ENCODE measurements at regions not wholly inside any gene's neighbourhood (a gene's known extent, or its start where the extent isn't known, plus 50 kb on each side); places are given as distances from the start of the nearest gene placed in this dataset.
"Not testable (repeated sequence)": the region's sequence is repeated elsewhere in the genome, so short reads cannot be mapped to it uniquely, and the experiment has no call there.

DNA sequence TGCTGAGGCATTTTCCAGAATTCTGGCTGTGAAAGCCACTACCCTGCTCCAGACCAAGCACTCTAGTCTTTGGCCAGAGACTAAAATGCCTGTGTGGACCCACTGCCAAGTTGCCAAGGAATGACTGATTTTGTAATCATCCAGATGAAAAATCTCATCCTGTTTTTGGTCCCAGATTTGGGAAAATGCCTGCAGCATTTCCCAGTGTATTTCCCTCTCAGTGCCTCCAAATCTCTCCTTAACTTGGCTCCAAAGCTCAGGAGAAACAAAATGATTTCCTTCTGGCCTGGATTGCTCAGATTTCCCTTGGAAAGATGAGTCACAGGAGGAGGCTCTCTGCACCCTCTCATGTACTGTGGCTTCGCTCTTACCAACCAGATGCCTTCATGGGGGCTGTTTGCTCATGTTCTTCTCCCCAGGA lies 335.2 kb upstream of the TARS1 start:
- TF ChIP-seq, protein P1, sequence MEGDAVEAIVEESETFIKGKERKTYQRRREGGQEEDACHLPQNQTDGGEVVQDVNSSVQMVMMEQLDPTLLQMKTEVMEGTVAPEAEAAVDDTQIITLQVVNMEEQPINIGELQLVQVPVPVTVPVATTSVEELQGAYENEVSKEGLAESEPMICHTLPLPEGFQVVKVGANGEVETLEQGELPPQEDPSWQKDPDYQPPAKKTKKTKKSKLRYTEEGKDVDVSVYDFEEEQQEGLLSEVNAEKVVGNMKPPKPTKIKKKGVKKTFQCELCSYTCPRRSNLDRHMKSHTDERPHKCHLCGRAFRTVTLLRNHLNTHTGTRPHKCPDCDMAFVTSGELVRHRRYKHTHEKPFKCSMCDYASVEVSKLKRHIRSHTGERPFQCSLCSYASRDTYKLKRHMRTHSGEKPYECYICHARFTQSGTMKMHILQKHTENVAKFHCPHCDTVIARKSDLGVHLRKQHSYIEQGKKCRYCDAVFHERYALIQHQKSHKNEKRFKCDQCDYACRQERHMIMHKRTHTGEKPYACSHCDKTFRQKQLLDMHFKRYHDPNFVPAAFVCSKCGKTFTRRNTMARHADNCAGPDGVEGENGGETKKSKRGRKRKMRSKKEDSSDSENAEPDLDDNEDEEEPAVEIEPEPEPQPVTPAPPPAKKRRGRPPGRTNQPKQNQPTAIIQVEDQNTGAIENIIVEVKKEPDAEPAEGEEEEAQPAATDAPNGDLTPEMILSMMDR (conservative IDR thresholded peaks at IDR 0.05; ENCODE audit: control insufficient read depth, insufficient read depth, low read depth, low read length) = no peak
- no peak overlapping the region for H3K4me3 ChIP-seq (ENCODE audit: control insufficient read depth, low read depth, low read length)
- DNase-seq (ENCODE audit: low read depth) = peak; percentile 86

DNA sequence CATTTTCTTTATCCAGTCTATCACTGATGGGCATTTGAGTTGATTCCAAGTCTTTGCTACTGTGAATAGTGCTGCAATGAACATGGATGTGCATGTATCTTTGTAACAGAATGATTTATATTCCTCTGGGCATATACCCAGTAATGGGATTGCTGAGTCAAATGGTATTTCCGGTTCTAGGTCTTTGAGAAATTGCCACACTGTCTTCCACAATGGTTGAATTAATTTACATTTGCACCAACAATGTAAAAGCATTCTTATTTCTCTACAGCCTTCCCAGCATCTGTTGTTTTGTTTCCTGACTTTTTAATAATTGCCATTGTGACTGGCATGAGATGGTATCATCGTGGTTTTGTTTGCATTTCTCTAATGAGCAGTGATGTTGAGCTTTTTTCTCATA lies 330.3 kb upstream of the TARS1 start:
- peak; percentile 50 for DNase-seq (ENCODE audit: low read depth)

DNA sequence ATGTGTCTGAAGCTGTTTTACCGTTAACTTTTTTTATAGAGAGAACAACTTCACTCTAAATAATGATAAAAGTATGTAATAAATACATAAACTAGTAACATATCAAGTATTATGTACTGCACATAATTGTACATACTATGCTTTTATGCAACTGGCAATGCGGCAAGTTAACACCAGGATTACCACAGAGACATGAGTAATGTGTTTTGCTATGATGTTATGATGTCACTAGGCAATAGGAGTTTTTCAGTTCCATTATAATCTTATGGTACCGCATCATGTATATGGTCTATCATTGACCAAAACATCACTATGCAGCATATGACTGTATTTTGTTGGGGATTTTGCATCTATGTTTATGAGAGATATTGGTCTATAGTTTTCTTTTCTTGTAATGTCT lies 326.4 kb upstream of the TARS1 start:
- TF ChIP-seq, protein P1 (conservative IDR thresholded peaks at IDR 0.05; ENCODE audit: control insufficient read depth, insufficient read depth, low read depth, low read length) = no peak
- no peak overlapping the region for H3K4me3 ChIP-seq (ENCODE audit: control insufficient read depth, low read depth, low read length)
- peak; percentile 23 for DNase-seq (ENCODE audit: low read depth)

More for the DNA sequence above, 330.3 kb upstream of the TARS1 start:
- H3K4me3 ChIP-seq (ENCODE audit: control insufficient read depth, low read depth, low read length) = not testable (repeated sequence)

DNA sequence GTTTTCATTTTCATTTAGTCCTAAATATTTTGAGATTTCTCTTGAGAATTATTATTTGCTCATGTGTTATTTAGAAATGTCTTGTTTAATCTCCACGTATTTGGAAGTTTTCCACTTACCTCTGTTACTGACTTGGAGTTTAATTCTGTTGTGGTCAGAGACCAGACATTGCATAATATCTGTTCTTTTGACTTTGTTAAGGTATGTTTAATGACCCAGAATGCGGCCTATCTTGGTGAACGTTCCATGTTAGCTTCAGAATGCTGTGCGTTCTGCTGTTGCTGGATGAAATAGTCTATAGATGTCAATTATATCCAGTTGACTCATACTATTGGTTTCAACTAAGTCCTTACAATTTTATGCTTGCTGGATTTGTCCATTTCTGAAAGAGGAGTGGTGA lies 325.3 kb upstream of the TARS1 start:
- no peak overlapping the region for H3K4me3 ChIP-seq (ENCODE audit: control insufficient read depth, low read depth, low read length)
- TF ChIP-seq, protein P1 (conservative IDR thresholded peaks at IDR 0.05; ENCODE audit: control insufficient read depth, insufficient read depth, low read depth, low read length) = no peak
- DNase-seq (ENCODE audit: low read depth) = no peak

DNA sequence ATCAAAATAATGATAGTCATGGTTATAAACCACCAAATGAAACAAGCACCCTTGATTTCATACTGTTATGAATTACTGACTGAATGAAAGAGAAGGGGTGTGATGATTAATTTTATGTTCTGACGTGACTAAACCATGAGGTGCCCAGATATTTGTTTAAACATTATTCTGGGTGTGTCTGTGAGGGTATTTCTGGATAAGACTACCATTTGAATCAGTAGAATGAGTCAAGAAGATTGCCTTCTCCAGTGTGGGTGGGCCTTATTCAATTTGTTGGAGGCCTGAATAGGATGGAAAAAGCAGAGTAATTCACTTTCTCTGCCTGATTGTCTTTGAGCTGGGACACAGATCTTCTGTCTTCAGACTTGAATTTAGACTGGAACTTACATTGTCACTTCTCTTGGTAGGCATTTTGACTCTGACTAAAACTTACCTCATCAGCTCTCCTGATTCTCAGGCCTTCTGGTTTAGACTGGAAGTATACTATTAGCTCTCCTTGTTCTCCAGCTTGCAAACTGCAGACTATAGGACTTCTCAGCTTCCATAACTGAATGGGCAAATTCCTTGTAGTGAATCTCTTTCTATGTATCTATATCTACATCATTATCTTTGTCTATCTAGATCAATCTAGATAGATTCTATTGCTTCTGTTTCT lies 321.9 kb upstream of the TARS1 start:
- TF ChIP-seq, protein P1 (conservative IDR thresholded peaks at IDR 0.05; ENCODE audit: control insufficient read depth, insufficient read depth, low read depth, low read length) = no peak
- DNase-seq (ENCODE audit: low read depth) = peak; percentile 24
- no peak overlapping the region for H3K4me3 ChIP-seq (ENCODE audit: control insufficient read depth, low read depth, low read length)

DNA sequence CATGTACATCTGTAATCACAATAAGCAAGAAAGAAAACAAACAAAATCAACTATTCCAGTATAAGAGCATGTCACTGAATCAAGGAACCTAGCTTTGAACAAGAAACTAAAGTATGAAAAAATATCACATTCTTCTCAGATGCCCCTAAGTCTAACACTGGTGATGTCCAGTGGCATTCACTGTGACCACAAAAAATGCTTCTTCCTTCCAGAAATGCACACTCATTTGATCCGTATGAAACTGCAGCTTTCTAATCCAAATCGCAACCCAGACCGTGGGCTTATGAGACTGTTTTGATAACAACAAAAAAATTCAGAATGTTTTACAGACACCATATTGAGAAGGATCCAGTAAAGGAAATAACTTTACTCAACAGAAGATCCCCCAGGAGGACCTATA lies 320.1 kb upstream of the TARS1 start:
- peak; percentile 66 for DNase-seq (ENCODE audit: low read depth)
- no peak overlapping the region for H3K4me3 ChIP-seq (ENCODE audit: control insufficient read depth, low read depth, low read length)
- TF ChIP-seq, protein P1 (conservative IDR thresholded peaks at IDR 0.05; ENCODE audit: control insufficient read depth, insufficient read depth, low read depth, low read length) = no peak

DNA sequence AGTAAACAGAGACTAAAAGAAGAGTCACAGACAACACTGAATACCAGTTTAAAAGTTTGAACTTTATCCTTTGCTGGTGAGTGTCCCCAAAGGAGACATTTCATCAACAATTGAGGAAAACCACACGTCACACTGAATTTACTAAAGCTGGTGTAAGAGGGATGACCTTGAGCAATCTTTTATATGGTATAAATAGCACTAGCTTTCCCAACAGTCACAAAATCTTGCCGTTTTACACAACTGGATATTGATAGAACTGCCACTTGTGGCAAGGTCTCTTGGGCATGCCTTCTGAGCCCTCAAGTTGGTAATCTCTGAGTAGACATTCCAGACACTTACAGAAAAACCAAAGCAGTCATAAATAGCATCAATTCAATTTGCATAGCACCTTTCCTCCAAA lies 311.5 kb upstream of the TARS1 start:
- no peak overlapping the region for H3K4me3 ChIP-seq (ENCODE audit: control insufficient read depth, low read depth, low read length)
- TF ChIP-seq, protein P1 (conservative IDR thresholded peaks at IDR 0.05; ENCODE audit: control insufficient read depth, insufficient read depth, low read depth, low read length) = no peak
- peak; percentile 31 for DNase-seq (ENCODE audit: low read depth)

All from fibroblast of mammary gland (primary cell).